NCI-H69 (cell line): ENCODE measurements at regions not wholly inside any gene's neighbourhood (a gene's known extent, or its start where the extent isn't known, plus 50 kb on each side); places are given as distances from the start of the nearest gene placed in this dataset.

Experiments used
- DNase-seq: peaks from one replicate; lab custom pipeline; 2025; lab: John Stamatoyannopoulos, UW

GRCh38 chr1:221812905-221813597 lies 71.2 kb upstream of the DUSP10 start:
- DNase-seq = no peak

GRCh38 chr1:221812088-221812752 lies 70.3 kb upstream of the DUSP10 start:
- DNase-seq = no peak

GRCh38 chr1:221810406-221810805 lies 68.5 kb upstream of the DUSP10 start:
- no peak for DNase-seq

GRCh38 chr1:221809091-221810029 lies 67.5 kb upstream of the DUSP10 start:
- peak; percentile 47 for DNase-seq

- DNase-seq = no peak
Observed at GRCh38 chr1:221806984-221807383, 65.1 kb upstream of the DUSP10 start.

- DNase-seq = no peak
Observed at GRCh38 chr1:221806236-221806635, 64.3 kb upstream of the DUSP10 start.

GRCh38 chr1:221805121-221805520 lies 63.2 kb upstream of the DUSP10 start:
- DNase-seq = no peak

GRCh38 chr1:221804303-221804702 lies 62.4 kb upstream of the DUSP10 start:
- no peak for DNase-seq

GRCh38 chr1:221801773-221802516 lies 60.1 kb upstream of the DUSP10 start:
- DNase-seq = peak; percentile 84

GRCh38 chr1:221801251-221801661 lies 59.4 kb upstream of the DUSP10 start:
- peak; percentile 41 for DNase-seq

GRCh38 chr1:221800831-221801230 lies 58.9 kb upstream of the DUSP10 start:
- no peak for DNase-seq

GRCh38 chr1:221797506-221797905 lies 55.6 kb upstream of the DUSP10 start:
- DNase-seq = no peak

GRCh38 chr1:221796700-221797099 lies 54.8 kb upstream of the DUSP10 start:
- DNase-seq = no peak

- DNase-seq = no peak
Observed at GRCh38 chr1:221795380-221795779, 53.5 kb upstream of the DUSP10 start.

GRCh38 chr1:221794935-221795334 lies 53.0 kb upstream of the DUSP10 start:
- no peak for DNase-seq

- DNase-seq = peak; percentile 92
Observed at GRCh38 chr1:221794079-221794670, 52.3 kb upstream of the DUSP10 start.

- no peak for DNase-seq
Observed at GRCh38 chr1:221793439-221794078, 51.7 kb upstream of the DUSP10 start.

GRCh38 chr1:221791846-221792245 lies 50.0 kb upstream of the DUSP10 start:
- DNase-seq = no peak
